Central memory CD8-positive, alpha-beta T cell (primary cell): ENCODE measurements at regions not wholly inside any gene's neighbourhood (a gene's known extent, or its start where the extent isn't known, plus 50 kb on each side); places are given as distances from the start of the nearest gene placed in this dataset.

Experiments used
- ATAC-seq: fragments of 150-1000 bp; cut with Tn5 transposase; replicated peaks from 2 replicates; pipeline ENCODE4 v1.10.0; 2022; ENCODE audit warnings: mild to moderate bottlenecking, moderate FRiP score, moderate number of reproducible peaks; ENCODE audit not compliant: poor library complexity, severe bottlenecking; ENCODE audit errors: extremely low read depth
- DNase-seq, 2 donors: peaks; one replicate each; pipeline ENCODE4 v3.0.0; 2021; ENCODE audit warnings: low spot score in 2 of 2
- H3K27ac Mint-ChIP-seq: one replicate; pipeline ENCODE4 v1.8.0; 2022; ENCODE audit warnings: low read depth, mild to moderate bottlenecking, moderate library complexity, mixed read lengths
- H3K27me3 Mint-ChIP-seq: one replicate; pipeline ENCODE4 v1.8.0; 2022; ENCODE audit warnings: mixed read lengths
- H3K36me3 Mint-ChIP-seq: one replicate; pipeline ENCODE4 v1.8.0; 2022; ENCODE audit warnings: mild to moderate bottlenecking, moderate library complexity, mixed read lengths; ENCODE audit not compliant: insufficient read depth
- H3K4me1 Mint-ChIP-seq: one replicate; pipeline ENCODE4 v1.8.0; 2022; ENCODE audit warnings: mixed read lengths
- H3K4me3 Mint-ChIP-seq: one replicate; pipeline ENCODE4 v1.8.0; 2022; ENCODE audit warnings: mild to moderate bottlenecking, moderate library complexity, mixed read lengths
- H3K9me3 Mint-ChIP-seq: one replicate; pipeline ENCODE4 v1.8.0; 2022; ENCODE audit warnings: mixed read lengths

DNA sequence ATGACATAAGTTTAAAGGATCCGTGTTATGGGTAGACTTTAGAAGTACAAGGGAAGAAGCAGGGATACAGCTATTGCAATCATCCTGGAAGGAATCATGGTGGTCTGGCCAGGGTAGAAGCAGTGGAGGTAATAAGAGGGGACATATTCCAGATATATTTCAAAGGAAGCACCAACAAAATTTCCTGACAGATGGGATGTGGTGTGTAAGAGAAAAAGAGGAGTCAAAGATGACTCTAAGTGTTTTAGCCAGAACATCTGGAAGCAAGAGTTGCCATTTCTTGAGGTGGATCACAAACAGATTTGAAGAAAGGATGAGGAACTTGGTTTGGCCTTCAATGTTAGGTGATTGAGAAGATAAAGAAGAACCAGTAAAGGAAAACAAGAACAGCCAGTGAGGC is 133.1 kb upstream of the CTAGE1 start:
- ATAC-seq, result no peak
- no peaks in the 10 kb centered on the region for H3K9me3 Mint-ChIP-seq

DNA sequence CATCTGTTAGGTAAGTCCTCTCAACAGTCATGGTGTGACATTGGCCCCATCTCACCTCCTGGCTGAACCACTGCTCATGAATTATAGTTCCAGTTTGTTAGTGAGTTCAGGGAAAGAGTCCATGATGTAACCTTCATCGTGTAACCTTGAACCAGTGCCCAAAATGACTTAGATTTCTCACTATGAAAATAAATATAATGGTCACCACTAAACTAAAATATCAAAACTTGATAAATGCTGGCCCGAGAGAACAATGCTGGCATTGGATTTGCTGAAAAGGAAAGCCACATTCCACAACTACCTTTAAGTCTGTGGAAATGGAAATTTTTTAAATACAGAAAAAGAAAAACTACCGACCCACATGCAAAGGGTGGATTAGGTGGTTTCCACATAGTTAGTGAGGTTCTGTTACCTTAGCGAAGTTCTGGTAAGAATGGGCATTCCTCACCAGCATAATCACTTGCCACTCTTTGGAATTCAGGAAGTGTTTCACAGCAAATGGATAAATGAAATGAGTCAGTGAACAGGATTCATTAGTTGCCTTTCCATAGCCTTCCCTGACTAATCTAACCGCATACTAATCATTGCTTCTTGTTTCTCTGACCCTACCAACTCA is 133.9 kb upstream of the CTAGE1 start:
- no peak for DNase-seq
- Mint-ChIP-seq H3K27me3 (peaks cover 4% of the 10 kb centered on the region), H3K4me3 (no peak overlapping the region), H3K36me3 (no peaks in the 10 kb centered on the region), H3K9me3 (no peaks in the 10 kb centered on the region), H3K27ac (no peak overlapping the region), H3K4me1 (no peaks in the 10 kb centered on the region)
- no peak for ATAC-seq

More for the DNA sequence above, 133.1 kb upstream of the CTAGE1 start:
- Mint-ChIP-seq H3K27ac (no peak overlapping the region), H3K4me1 (no peaks in the 10 kb centered on the region), H3K36me3 (no peaks in the 10 kb centered on the region), H3K27me3 (no peaks in the 10 kb centered on the region), H3K4me3 (no peak overlapping the region)
- no peak for DNase-seq

DNA sequence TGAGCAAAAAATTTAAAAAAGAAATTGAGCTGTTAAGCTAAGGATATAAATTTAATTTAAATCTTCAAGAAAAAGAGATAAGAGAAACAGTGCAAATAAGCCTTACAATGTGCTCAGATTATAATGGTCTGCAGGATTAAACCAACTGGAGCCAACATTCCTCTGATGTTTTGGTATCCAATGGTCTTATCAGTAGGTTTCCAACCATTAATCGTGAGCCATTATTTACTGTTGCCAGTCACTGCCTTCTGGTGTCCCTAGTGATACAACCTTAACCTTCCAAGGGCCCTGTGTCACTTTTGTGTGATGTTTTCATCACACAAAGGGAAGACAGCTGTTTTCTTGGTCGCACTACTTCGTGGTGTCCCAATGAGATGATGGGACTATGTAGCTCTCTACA is 134.5 kb upstream of the CTAGE1 start:
- no peak for DNase-seq
- Mint-ChIP-seq H3K36me3 (no peaks in the 10 kb centered on the region), H3K4me3 (no peak overlapping the region), H3K27me3 (peaks cover 10% of the 10 kb centered on the region), H3K4me1 (no peaks in the 10 kb centered on the region), H3K27ac (no peak overlapping the region), H3K9me3 (no peaks in the 10 kb centered on the region)
- no peak for ATAC-seq

DNA sequence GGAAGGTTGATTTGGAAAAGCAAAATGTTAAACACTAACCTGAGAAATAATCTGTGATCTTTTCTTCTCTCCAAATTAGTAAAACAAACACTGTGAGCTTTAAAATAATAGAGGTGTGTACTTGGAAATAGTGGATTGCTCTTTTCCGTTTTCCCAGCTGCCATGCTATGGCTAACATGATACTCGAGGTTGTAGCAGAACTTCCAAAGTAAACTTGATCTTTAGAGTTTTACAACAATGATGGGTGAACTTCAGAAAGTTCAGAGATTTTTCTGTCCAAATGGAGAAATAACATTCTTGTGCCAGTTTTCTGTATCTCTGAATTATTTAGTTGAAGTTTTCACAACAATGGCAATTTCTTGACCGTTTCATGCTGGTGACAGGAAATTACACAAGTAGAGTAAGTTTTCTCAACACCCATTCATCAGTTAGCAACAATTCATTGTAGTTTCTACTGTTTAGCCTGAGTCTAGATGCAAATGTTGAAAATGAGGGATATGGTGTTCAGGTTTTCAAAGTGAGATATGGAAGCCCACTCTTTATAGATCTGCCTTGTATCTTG is 135.3 kb upstream of the CTAGE1 start:
- no peak for ATAC-seq
- H3K4me3 Mint-ChIP-seq, result no peak overlapping the region
- H3K36me3 Mint-ChIP-seq, result no peaks in the 10 kb centered on the region
- no peaks in the 10 kb centered on the region for H3K9me3 Mint-ChIP-seq
- no peak for DNase-seq
- H3K4me1 Mint-ChIP-seq, result no peaks in the 10 kb centered on the region
- no peak overlapping the region for H3K27ac Mint-ChIP-seq
- peaks cover 17% of the 10 kb centered on the region for H3K27me3 Mint-ChIP-seq

DNA sequence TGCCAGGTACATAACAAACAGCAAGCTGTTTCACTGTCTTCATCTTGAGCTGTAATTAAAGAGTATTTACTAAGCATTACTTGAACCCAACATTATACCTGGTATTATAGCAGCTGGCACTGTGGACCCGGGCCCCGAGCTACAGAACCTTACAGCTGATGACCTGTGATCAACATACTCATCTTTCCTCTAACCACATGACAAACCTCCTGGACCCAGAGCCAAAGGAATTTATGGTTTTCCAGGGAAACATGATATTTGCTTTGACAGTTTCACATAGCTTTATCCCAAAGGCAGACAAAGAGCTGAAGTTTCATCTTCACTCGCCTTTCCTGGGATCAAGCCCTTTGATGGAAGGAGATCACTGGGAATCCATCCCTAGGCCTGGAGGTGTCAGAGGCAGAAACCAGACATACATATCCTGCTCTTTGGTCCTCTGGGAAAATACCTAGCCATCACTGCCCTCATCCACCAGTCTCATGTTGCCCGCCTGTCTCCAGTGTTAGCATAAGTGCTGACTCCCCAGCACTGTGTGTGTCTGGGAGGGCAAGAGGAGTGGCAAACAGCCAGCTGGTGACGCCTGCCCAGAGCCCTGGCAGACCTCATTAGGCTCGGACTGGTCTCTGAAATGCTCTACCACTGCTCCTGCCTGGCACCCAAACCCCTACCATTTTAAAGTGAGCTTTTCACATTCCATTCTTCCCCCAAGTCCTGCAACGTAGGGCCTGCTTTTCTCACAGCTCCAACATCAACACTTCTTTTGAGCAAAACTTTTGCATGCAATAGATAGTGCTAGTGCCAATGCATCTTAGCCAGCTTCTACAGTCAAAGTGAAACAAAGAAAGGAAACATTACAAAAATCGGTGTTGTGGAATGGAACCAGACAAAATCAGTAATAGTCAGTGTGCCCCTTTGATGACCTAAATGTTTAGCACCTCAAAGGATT is 138.8 kb upstream of the CTAGE1 start:
- H3K9me3 Mint-ChIP-seq, result no peaks in the 10 kb centered on the region
- peaks cover 14% of the 10 kb centered on the region for H3K4me1 Mint-ChIP-seq
- H3K27me3 Mint-ChIP-seq, result peaks cover 37% of the 10 kb centered on the region
- peaks cover 1% of the 10 kb centered on the region for H3K36me3 Mint-ChIP-seq
- DNase-seq (no peak), ATAC-seq (no peak)
- H3K4me3 Mint-ChIP-seq, result no peak overlapping the region
- no peak overlapping the region for H3K27ac Mint-ChIP-seq

DNA sequence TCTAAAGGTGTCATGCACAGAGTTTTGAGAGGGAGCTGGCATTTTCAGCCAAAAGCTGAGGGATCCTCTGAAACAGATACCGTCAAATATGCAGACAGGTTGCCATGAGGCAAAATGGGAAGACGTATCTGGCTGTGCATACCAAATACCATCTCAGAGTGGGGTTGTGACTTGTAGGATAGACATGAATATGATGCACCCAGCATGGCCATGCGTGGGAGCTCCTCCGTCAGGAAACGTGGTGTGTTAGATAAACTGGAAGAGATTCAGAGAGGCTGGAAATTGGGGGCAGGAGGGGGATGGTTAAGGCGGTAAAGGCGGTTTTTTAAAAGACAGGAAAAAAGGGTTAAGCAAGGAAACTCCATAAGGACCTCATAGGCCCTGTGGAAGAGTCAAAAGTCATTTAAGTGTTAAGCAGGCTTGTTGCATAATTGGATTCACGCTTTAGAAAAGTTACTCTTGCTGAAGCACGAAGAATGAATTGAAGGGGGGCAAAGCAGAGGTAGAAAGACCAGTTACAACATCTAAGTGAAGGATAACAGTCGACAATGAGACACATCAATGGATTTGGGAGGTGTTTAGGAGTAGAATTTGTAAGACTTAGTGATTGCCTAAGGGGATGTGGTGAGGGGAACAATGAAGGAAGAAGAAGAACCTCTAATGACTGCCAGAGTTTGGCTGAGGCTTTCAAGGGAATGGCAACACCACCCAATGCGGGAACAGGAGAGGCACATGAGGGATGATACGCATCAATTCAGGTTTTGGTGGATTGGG is 139.6 kb upstream of the CTAGE1 start:
- no peak overlapping the region for H3K4me3 Mint-ChIP-seq
- no peak for ATAC-seq

DNA sequence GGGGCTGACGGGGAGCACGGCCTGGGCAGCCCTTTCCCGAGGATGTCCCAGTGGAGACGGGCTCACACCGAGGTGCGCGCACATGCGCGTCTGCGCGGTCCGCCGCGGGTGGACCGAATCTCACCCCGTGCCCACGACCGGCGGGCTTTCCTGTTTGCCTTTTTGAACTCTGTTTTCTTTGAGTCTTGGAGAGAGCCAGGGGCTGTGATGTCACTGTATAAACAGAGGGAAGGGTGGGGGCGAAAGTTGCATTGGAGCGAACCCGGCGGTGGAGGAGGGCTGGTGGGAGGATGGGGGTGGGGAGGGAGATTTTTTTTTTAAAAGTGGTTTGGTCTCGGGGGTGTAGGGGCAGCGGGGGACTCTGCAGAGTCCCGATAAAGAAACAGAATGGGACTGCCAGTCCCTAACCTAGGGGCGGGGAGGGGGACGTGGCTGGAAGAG is 141.2 kb upstream of the CTAGE1 start:
- ATAC-seq, result no peak
- peaks cover 55% of the 10 kb centered on the region for H3K27me3 Mint-ChIP-seq

More for the DNA sequence above, 139.6 kb upstream of the CTAGE1 start:
- peaks cover 41% of the 10 kb centered on the region for H3K27me3 Mint-ChIP-seq
- H3K9me3 Mint-ChIP-seq, result no peaks in the 10 kb centered on the region
- H3K36me3 Mint-ChIP-seq, result peaks cover 1% of the 10 kb centered on the region
- no peak overlapping the region for H3K27ac Mint-ChIP-seq
- DNase-seq, result no peak
- peaks cover 14% of the 10 kb centered on the region for H3K4me1 Mint-ChIP-seq

DNA sequence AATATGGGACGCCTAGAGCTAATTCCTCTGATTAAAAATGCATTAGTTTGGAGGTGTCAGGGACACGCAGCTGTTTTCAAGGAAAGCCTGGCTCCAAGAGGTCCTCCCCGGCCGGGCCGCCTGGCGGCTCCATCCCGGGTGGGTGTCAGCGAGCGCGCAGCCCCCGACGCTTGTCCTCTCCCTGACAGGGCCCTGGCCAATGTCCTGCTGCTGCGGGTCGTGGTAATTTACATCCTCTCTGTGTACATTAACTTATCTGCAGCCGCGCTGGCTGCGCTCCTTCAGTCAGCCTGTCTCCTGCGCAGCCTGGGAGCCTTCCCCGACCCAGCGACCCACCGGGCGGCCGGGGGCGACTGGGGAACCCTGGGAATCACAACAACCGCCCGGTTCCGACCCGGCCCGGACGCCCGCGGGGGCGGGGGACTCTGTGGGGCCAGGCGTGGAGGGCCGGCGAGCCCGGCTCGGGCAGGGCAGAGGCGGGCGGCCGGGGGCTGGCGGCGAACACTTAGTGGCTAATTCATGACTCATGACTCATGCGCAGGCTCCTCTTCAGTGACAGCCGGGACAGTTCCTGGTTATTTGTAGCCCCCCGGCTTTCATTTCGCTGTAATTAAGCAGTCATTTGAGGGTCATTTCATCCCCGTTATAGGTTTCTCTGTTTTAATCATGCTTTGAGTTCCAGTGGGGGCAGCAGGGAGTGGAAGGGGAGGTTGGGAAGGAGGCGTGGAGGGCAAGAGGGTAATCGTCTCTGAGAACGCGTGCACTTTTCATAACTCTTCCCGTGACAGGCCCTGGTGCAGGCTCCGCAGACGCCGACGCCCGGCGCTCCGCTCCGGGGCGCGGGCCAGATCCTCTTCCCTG is 141.9 kb upstream of the CTAGE1 start:
- DNase-seq, result peak in 1 of 2 donors; percentile 12
- Mint-ChIP-seq H3K36me3 (peaks cover 1% of the 10 kb centered on the region), H3K4me3 (peak overlapping the region; percentile 73), H3K27ac (no peak overlapping the region), H3K27me3 (peaks cover 59% of the 10 kb centered on the region), H3K9me3 (no peaks in the 10 kb centered on the region), H3K4me1 (peaks cover 14% of the 10 kb centered on the region)
- ATAC-seq, result peak; percentile 59

More for the DNA sequence above, 141.2 kb upstream of the CTAGE1 start:
- Mint-ChIP-seq H3K9me3 (no peaks in the 10 kb centered on the region), H3K36me3 (peaks cover 1% of the 10 kb centered on the region), H3K4me3 (peak overlapping the region; percentile 73), H3K4me1 (peaks cover 14% of the 10 kb centered on the region), H3K27ac (no peak overlapping the region)
- no peak for DNase-seq

DNA sequence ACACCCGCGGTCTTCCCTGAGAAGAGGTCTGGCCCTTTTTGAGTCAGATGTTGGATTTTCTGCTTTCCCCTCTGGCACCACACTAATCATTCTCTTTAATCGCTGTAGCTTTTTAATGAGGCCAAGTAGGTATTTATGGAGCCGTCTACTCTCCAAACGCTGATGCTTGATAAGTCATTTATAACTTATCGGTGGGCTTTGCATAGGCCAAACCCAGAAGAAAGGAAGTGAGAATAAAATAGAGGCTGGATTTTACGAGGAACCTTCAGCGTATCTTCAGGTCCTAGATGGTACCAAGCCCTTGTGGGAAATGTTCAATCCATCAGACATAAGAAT is 142.5 kb upstream of the CTAGE1 start:
- DNase-seq, result no peak
- no peaks in the 10 kb centered on the region for H3K9me3 Mint-ChIP-seq
- peaks cover 1% of the 10 kb centered on the region for H3K36me3 Mint-ChIP-seq
- peaks cover 65% of the 10 kb centered on the region for H3K27me3 Mint-ChIP-seq
- peaks cover 14% of the 10 kb centered on the region for H3K4me1 Mint-ChIP-seq
- no peak for ATAC-seq
- H3K4me3 Mint-ChIP-seq, result peak overlapping the region; percentile 73
- H3K27ac Mint-ChIP-seq, result no peak overlapping the region

DNA sequence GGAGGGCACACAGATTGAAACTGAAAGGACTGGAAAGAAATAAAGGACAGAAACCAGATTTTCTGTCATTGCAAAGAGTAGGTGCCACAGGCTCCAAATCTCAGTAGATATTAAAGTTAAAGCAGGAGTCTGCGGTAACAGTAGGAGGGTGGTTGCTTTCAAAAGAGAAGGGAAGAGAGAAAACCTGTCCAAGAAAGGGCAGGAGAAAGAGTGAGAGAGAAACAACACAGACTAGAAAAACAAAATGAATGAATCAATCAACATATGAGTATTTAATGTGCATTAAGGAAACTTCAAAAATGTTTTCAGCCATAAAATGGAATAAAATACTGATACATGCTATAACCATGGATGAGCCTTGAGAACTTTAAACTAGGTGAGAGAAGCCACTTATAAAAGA is 143.1 kb upstream of the CTAGE1 start:
- DNase-seq, result no peak
- H3K27me3 Mint-ChIP-seq, result peaks cover 71% of the 10 kb centered on the region
- H3K4me3 Mint-ChIP-seq, result no peak overlapping the region
- peaks cover 14% of the 10 kb centered on the region for H3K4me1 Mint-ChIP-seq
- no peak for ATAC-seq
- H3K27ac Mint-ChIP-seq, result no peak overlapping the region
- H3K9me3 Mint-ChIP-seq, result no peaks in the 10 kb centered on the region
- H3K36me3 Mint-ChIP-seq, result peaks cover 1% of the 10 kb centered on the region

DNA sequence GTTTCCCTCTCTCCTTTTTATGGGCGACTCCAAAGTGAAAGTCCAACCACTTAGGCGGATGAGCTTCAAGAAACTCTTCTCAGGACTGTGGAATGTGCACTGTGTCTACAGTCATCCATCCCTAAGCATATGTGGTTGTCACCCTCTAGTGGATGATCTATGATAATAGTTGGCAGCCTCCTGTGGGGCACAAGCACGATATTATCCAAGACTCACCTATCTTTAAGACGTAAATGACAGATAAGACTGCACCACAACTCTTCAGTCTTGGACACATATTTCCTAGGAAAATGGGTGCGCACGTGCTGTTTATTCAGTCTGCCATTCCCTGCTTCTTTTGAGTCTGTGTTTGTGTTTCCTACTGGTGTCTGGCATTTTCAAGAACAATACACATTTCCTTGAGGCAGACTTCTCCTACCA is 145.5 kb upstream of the CTAGE1 start:
- peak in 1 of 2 donors; percentile 15 for DNase-seq
- H3K9me3 Mint-ChIP-seq, result no peaks in the 10 kb centered on the region
- peak; percentile 78 for ATAC-seq
- peaks cover 1% of the 10 kb centered on the region for H3K36me3 Mint-ChIP-seq
- H3K27ac Mint-ChIP-seq, result no peak overlapping the region
- no peak overlapping the region for H3K4me3 Mint-ChIP-seq
- H3K4me1 Mint-ChIP-seq, result peaks cover 14% of the 10 kb centered on the region
- peaks cover 66% of the 10 kb centered on the region for H3K27me3 Mint-ChIP-seq
